ENCODE measurements at regions not wholly inside any gene's neighbourhood (a gene's known extent, or its start where the extent isn't known, plus 50 kb on each side); places are given as distances from the start of the nearest gene placed in this dataset.

- no peak overlapping the region for H3K27ac ChIP-seq
- H3K27me3 ChIP-seq (replicated peaks in 1 of 7) = peaks cover 0 to 4% (median 0%) of the 10 kb centered on the region in 7 donors
- no peak overlapping the region for H3K4me3 ChIP-seq
- H3K9me3 ChIP-seq = peaks cover 0 to 3% (median 0%) of the 10 kb centered on the region in 8 donors
- intact Hi-C loops (cut with DNase I; ENCODE audit: low total_unique reads) = no loop called here
- DNase-seq = no peak
- no peaks in the 10 kb centered on the region for H3K4me1 ChIP-seq
- H3K36me3 ChIP-seq = no peaks in the 10 kb centered on the region
- TF ChIP-seq POLR2AphosphoS5 (IDR thresholded peaks at IDR 0.05) (no peak), POLR2A (IDR thresholded peaks at IDR 0.05) (no peak), CTCF (IDR thresholded peaks at IDR 0.05 in 8 of 11, conservative IDR thresholded peaks at IDR 0.05 in 3 of 11) (no peak)
Measured at GRCh38 chr2:195289081-195289480, 367.9 kb upstream of the SLC39A10 start.

DNA sequence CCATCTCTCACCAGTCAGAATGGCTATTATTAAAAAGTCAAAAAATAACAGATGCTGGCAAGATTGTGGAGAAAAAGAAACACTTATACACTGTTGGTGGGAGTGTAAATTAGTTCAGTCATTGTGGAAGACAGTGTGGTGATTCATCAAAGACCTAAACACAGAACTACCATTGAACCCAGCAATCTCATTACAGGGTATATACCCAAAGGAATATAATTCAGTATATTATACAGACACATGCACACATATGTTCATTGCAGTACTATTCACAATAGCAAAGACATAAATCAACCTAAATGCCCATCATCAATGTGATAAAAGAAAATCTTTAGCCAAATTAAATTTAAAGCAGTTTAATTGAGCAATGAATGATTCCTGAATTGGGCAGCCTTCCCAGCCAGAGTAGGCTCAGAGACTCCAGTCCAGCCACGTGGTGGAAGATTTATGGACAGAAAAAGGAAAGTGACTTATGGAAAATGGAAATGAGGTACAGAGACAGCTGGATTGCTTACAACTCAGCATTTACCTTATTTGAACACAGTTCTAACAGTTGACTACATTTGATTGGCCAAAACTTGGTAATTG is 377.1 kb upstream of the SLC39A10 start:
- Histone ChIP-seq H3K27ac (no peak overlapping the region), H3K4me3 (no peak overlapping the region), H3K27me3 (replicated peaks in 1 of 7) (no peaks in the 10 kb centered on the region), H3K9me3 (no peaks in the 10 kb centered on the region), H3K4me1 (no peaks in the 10 kb centered on the region), H3K36me3 (no peaks in the 10 kb centered on the region)
- no peak for TF ChIP-seq CTCF (IDR thresholded peaks at IDR 0.05 in 8 of 11, conservative IDR thresholded peaks at IDR 0.05 in 3 of 11)
- TF ChIP-seq POLR2A (IDR thresholded peaks at IDR 0.05) = no peak
- TF ChIP-seq POLR2AphosphoS5 (IDR thresholded peaks at IDR 0.05) = no peak
- no peak for DNase-seq
- intact Hi-C loops (cut with DNase I; ENCODE audit: low total_unique reads) = no loop called here
- 32 to 61% (median 39%) methylated on average over 1 of the region's 1 CpG for WGBS, 5 donors

DNA sequence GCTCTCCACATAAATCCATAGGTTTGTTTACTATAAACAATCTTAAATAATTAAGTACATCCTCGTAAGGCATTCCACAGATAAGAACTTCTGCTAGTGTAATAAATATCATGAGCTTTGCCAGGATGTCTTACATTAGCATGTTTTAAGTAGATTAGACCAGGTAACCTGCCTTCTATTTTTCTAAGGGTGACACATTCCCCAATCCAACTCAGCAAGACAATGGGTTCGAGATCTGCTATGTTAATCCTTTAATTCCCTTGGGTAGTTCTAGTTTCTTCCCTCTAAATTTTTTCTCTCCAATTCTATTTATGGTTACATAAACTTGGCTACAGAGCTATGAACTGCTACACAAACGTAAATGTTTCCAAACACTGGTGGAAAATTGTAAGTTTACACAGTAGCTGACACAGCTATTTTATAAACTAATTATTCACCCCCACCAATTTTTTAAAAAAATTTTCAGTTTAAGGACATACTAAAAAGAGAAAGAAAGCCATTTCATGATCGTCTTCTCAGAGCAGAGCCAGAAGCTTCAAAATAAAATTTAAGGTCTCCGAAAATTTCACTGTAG is 386.5 kb upstream of the SLC39A10 start:
- 76 to 82% (median 80%) methylated on average over 5 of the region's 5 CpGs for WGBS, 5 donors
- Histone ChIP-seq H3K4me1 (no peaks in the 10 kb centered on the region), H3K27me3 (replicated peaks in 1 of 7) (peaks cover 0 to 4% (median 0%) of the 10 kb centered on the region in 7 donors), H3K27ac (no peak overlapping the region), H3K4me3 (no peak overlapping the region), H3K36me3 (no peaks in the 10 kb centered on the region), H3K9me3 (no peaks in the 10 kb centered on the region)
- intact Hi-C loops (cut with DNase I; ENCODE audit: low total_unique reads) = no loop called here
- no peak for DNase-seq
- no peak for TF ChIP-seq POLR2AphosphoS5 (IDR thresholded peaks at IDR 0.05)
- no peak for TF ChIP-seq CTCF (IDR thresholded peaks at IDR 0.05 in 8 of 11, conservative IDR thresholded peaks at IDR 0.05 in 3 of 11)
- TF ChIP-seq POLR2A (IDR thresholded peaks at IDR 0.05) = no peak

GRCh38 chr2:195269220-195269619 is 387.8 kb upstream of the SLC39A10 start:
- no peaks in the 10 kb centered on the region for H3K9me3 ChIP-seq
- WGBS, 5 donors = 82 to 94% (median 85%) methylated on average over 5 to 6 of the region's 6 CpGs
- H3K27me3 ChIP-seq (replicated peaks in 1 of 7) = peaks cover 0 to 4% (median 0%) of the 10 kb centered on the region in 7 donors
- no peak for TF ChIP-seq POLR2A (IDR thresholded peaks at IDR 0.05)
- no peak for TF ChIP-seq POLR2AphosphoS5 (IDR thresholded peaks at IDR 0.05)
- TF ChIP-seq CTCF (IDR thresholded peaks at IDR 0.05 in 8 of 11, conservative IDR thresholded peaks at IDR 0.05 in 3 of 11) = no peak
- no peaks in the 10 kb centered on the region for H3K4me1 ChIP-seq
- no peak overlapping the region for H3K27ac ChIP-seq
- no peaks in the 10 kb centered on the region for H3K36me3 ChIP-seq
- H3K4me3 ChIP-seq = no peak overlapping the region
- no peak for DNase-seq
- intact Hi-C loops (cut with DNase I; ENCODE audit: low total_unique reads) = no loop called here

Data from spleen (tissue), 11 donors.